Left renal cortex interstitium (tissue), 4 donors: ENCODE measurements at regions not wholly inside any gene's neighbourhood (a gene's known extent, or its start where the extent isn't known, plus 50 kb on each side); places are given as distances from the start of the nearest gene placed in this dataset.

ENCODE experiments used
- DNase-seq, 4 donors: peaks; one replicate each; pipeline ENCODE4 v3.0.0-alpha.2; 2013; ENCODE audit warnings: low read depth in 4 of 4, low spot score in 2 of 4, missing footprints in 1 of 4

GRCh38 chr11:134830312-134830711, 418.3 kb upstream of the B3GAT1 start:
- DNase-seq, result no peak

DNA sequence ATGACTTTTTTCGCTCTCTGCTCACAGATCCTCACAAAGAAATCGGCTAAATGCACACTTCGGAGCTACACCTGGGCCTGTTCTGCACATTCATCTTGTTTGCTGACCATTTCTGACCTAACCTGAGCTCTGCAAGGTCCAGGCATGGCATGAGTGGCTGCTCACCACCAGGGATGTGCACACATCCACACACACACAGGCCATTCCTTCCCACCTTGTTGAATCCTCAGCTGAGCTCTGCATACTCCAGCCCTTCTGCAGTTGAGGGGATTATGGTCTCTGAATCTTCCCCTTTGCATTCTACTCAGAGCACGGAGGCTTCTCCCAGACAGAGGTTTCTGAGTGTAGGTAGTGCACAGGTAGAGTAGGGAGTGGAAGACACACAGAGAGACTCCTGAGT, 411.9 kb upstream of the B3GAT1 start:
- DNase-seq, result no peak

- DNase-seq, result no peak
Measured at GRCh38 chr11:134822897-134823296, 410.9 kb upstream of the B3GAT1 start.

GRCh38 chr11:134821422-134821821, 409.4 kb upstream of the B3GAT1 start:
- DNase-seq, result no peak

DNA sequence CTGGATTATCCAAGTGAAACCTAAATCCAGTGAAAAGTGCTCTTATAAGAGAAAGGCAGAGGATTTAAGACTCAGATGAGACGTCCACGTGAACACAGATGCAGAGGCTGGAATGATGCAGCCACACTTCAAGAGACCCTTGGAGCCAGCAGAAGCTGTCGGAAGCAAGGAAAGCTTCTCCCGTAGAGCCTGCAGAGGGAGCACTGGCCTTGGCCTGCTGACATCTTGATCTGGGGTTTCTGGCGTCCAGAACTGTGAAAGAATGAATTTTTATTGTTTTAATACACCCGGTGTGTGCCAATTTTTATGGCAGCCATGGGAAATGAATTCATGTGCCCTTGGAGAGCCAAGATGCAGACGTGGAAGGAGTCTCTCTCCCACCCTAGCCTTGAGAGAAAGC, 407.0 kb upstream of the B3GAT1 start:
- DNase-seq, result no peak

GRCh38 chr11:134818516-134818915, 406.5 kb upstream of the B3GAT1 start:
- DNase-seq, result no peak

DNA sequence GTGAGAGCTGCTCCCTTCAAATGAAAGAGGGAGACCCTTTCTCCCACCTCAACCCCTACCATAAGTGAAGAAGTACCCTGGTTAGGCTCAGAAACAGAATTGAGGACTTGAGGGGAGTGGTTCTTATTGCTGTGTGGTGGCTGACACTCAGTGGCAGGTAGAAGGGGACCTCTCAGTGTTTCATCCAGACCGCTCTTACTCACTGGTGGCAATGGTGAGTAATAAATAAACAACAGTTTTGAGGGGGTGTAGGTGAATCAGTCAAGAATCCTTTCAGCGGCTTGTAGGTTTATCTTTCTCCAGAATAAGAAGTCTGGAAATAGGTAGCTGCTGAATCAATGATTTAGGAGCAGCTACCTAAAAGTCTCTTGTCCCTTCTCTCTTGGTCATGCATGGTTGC, 403.4 kb upstream of the B3GAT1 start:
- DNase-seq, result no peak

DNA sequence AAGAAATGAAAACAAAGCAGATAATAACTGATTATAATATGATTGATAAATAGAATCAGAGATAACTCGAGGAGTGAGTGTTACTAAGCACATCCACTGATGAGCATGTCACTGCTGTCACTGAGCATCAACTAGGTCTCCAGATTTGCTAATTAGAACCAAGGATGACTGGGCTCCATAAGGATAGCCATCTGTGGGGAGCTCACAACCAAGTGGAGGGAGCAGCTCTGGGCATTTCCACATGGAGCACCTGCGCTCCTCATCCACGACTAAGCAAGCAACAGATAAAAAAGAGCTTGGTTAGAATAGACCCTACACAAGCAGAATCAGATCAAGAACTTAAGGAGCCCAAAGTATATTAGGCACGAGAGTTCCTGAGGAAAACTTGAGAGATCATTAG, 396.0 kb upstream of the B3GAT1 start:
- no peak for DNase-seq

DNA sequence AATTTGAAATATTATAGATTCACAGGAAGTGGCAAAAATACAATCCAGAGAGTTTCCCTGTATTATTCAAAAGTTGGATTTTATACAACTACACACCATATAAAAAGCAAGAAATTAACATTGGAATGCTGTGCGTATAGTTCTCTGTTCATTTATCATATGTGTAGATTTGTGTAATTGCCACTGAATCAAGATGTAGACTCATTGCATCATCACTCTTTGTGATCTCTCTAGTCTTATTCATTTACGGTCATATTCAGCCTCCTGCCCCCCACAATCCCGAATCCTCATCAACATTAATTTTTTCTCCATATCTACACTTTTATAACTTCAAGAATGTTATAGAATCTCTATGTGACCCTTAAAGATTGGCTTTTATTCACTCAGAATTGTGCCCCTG, 390.6 kb upstream of the B3GAT1 start:
- DNase-seq, result no peak

GRCh38 chr11:134802116-134802515, 390.1 kb upstream of the B3GAT1 start:
- no peak for DNase-seq

DNA sequence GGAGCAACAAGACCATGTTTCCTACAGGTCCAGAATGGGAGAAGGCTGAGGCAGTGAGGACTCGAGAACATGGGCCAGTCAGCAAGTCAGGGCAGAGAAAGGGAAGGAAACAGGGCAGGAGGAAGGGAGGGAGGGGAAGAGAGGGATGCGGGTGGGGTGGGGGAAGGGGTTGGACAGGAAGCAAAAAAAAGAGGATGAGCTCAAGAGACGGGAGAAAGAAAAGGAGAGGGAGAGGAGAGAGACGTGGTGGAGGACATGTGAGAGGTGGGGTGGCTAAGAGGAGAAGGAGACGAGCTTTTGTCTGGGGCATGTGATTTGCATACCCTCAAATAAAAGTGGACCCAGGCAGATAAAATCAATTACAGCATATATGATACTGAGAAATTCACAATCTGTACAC, 389.5 kb upstream of the B3GAT1 start:
- DNase-seq, result no peak

DNA sequence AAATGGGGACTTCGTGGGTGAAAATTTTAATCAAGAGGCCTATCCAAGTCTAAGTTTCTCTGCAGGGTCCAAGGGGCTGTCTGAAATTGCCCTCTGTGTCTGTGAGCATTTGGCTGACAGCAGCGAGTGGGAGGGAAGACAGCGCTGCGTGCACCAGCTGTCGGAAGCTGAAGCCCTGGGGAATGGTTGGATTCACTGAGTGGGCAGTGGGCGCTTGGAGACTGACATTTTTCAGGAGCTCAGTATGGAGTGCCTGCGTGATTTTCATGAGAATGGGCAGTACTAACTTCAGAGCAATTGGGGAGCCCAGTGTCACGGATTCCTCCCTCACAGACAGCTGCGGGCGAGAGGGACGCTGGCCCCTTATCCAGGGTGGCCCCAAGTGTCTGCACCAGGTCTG, 388.8 kb upstream of the B3GAT1 start:
- DNase-seq, result no peak

GRCh38 chr11:134800130-134800529, 388.1 kb upstream of the B3GAT1 start:
- DNase-seq, result no peak

GRCh38 chr11:134799386-134799785, 387.3 kb upstream of the B3GAT1 start:
- DNase-seq, result no peak

DNA sequence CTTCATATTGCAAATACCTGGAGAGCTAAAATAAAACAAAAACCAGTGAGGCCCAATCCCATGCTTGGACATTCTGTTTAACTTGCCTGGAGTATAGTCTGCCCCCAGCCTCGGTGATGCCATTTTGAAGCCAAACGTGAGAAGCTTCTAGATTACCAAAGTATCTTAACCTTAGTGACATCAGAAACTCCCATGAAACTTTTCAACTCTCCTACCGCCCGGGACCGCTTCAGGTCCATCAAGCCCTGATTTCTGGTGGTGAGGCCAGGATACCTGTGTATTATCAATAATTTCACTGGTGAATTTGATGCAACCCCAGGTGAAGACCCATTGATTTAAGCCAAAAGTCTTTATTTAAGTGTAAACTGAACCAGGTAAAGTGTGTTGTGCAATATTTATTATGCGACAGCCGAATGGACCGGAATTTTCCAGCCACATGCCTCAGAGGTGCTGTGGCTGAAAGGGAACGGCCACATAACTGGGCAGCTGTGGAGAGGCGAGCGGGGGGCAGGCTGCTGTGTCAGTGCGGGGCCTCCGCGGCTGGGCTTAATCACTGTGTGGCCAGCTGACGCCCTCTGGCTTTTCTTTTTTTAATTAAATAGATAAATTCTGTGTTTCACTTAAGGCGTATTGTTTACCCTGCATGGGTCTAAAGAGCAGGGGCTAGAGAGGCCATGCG, 385.5 kb upstream of the B3GAT1 start:
- no peak for DNase-seq

- DNase-seq, result no peak
Measured at GRCh38 chr11:134795017-134795416, 383.0 kb upstream of the B3GAT1 start.

DNA sequence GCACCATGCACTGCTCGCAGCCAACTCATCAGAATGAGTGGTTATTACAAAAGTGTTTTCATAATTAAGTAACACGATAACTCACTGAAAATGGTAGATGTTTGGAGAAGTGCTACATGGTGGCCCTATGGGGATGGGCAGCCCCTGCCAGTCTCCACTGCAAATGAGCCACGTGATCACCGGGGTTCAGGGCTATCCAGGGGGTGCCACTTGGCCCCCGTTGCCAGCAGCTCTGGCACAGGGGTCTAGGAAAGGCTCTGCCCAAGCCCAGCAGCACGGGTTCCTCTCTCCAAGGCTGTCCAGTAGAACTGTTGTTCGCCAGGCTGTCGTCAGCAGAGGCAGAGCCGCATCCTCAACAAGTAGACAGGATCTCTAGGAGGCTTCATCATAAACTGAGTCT, 382.1 kb upstream of the B3GAT1 start:
- DNase-seq, result no peak

DNA sequence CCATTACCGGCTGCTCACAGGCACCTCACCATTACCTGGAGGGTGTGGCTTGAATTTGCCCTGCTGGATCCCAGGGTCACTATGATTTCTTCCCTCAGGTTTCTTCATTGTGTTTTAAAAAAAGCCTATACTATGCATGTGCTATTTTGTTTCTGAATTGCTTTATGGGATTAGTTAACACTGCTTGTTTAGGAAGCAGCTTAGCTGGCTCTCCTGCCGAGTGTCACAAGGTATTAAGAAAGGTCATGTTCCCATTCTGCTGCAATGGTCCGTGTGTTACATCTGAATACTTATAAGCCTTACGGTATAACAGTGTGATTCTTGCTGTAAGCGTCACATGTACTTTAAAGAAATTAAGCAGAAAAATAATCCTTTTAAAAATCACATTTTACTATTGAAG, 380.6 kb upstream of the B3GAT1 start:
- DNase-seq, result no peak

- DNase-seq, result no peak
Measured at GRCh38 chr11:134792044-134792443, 380.0 kb upstream of the B3GAT1 start.

DNA sequence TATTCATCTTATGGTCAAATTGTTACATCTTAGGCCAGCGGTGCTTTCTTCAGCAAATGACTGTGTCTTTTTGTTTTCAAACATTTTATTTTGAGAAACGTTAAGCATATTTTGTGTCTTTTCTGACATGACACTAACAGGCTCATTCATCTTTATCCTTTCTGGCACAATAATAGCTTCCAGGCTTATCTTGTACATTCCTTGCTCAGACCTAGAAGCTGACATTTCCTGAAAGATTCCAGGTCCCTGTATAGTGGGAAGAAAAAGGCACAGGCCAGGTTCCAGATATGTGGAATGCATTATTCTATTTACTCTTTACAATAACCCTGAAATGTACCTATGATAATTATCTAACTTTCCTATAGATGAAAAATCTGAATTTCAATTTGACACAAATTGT, 379.1 kb upstream of the B3GAT1 start:
- no peak for DNase-seq

GRCh38 chr11:134789104-134789503, 377.1 kb upstream of the B3GAT1 start:
- DNase-seq, result no peak

DNA sequence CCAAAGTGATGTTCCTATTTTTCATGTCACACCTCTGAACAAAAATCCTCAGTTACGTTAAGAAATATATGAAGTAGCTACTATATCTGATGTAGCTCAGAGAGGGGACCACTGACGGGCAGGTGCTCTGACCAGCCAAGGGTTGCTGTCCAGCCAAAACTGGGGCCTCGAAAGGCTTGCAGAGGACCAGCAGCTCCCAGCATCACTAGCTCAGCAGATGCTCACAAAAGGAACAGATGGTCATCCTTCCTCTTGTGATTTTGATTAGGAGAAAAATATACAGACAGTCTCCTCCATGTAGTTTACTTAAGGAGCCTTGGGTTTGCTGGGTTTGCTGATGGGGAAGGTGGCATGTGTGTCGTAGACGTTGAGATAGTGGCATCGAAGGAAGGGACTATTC, 374.6 kb upstream of the B3GAT1 start:
- DNase-seq, result no peak

DNA sequence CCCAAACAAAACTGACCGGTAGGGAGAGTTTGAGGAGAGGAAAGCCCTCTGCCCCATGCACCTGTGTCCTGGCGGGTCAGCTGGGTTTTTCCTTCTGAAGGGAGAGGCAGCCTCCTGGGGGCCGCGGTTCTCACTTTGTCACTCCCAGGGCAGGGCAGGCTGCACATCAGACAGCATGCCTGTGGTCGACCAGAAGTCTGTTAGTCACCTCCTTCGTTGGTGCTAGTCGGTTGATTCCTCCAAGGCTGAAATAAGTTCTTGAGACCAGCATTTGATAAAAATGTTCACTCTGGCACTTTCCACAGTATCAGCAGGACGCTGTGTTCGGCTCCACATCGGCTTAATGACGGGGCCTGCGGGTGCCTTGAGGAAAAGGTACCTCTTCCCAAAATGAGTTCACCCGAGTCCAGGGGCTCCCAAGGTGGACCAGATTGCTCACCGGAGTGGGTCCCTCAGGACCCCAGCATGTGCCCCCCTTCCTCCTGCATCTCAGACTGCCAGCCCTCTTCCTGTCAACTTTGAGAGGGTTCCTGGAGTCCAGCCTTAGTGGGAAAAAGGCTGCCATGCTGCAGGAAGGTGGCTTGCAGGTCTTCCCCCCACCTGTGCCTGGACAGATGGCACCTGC, 373.7 kb upstream of the B3GAT1 start:
- DNase-seq, result no peak
